ENCODE measurements at regions not wholly inside any gene's neighbourhood (a gene's known extent, or its start where the extent isn't known, plus 50 kb on each side); places are given as distances from the start of the nearest gene placed in this dataset.

- no peak for TF ChIP-seq CTCF (IDR thresholded peaks at IDR 0.05)
- TF ChIP-seq POLR2A (IDR thresholded peaks at IDR 0.05) = no peak
Observed at GRCh38 chr17:70270554-70270953, 101.2 kb downstream of the KCNJ2 start.

Data from ovary (tissue), 3 donors.